LNCAP (cell line): ENCODE measurements at regions not wholly inside any gene's neighbourhood (a gene's known extent, or its start where the extent isn't known, plus 50 kb on each side); places are given as distances from the start of the nearest gene placed in this dataset.

ENCODE experiments used
- TF ChIP-seq, protein P1 (sequence below): fragments of 450-650 bp; IDR thresholded peaks from 2 replicates; pipeline ENCODE4 v1.5.1; 2017; ENCODE audit warnings: mild to moderate bottlenecking

DNA sequence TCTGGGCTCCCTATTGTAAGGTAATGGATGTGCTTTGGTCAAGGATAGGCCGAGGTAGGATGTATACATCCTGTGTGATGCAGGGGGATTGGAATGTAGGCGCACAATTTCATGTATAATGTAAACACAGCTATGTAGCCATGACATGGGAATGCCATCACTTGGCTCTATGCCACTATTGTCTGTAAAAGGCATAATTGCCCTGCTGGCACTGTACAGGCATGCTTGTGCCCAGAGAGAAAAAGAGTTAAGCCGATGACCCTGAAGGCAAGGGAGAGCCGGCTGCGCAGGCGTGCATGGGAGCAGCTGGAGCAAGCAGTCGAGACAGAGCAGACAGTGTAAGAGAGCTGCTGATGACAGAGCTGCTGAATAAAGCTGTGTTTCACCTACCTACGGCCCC is 212.5 kb upstream of the CPHXL start:
- TF ChIP-seq, protein P1, sequence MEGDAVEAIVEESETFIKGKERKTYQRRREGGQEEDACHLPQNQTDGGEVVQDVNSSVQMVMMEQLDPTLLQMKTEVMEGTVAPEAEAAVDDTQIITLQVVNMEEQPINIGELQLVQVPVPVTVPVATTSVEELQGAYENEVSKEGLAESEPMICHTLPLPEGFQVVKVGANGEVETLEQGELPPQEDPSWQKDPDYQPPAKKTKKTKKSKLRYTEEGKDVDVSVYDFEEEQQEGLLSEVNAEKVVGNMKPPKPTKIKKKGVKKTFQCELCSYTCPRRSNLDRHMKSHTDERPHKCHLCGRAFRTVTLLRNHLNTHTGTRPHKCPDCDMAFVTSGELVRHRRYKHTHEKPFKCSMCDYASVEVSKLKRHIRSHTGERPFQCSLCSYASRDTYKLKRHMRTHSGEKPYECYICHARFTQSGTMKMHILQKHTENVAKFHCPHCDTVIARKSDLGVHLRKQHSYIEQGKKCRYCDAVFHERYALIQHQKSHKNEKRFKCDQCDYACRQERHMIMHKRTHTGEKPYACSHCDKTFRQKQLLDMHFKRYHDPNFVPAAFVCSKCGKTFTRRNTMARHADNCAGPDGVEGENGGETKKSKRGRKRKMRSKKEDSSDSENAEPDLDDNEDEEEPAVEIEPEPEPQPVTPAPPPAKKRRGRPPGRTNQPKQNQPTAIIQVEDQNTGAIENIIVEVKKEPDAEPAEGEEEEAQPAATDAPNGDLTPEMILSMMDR, result no peak

DNA sequence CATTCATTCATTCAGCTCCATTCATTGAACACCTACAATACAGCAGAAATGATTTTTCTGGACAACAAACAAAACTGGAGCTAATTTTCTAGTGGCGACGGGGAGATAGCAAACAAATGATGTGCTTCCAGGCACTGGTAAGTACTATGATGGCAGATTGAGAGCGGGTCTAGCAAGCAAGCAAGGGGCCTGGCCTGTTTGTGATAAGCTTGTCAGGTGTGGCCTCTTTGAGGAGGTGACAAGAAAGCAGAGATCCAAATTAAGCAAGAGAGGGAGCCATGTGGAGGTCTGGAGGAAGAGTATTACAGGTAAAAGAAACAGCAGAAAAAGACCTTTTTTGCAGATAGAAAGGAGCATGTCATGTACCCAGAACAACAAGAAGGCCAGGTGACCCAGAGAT is 216.1 kb upstream of the CPHXL start:
- TF ChIP-seq, protein P1, result no peak

DNA sequence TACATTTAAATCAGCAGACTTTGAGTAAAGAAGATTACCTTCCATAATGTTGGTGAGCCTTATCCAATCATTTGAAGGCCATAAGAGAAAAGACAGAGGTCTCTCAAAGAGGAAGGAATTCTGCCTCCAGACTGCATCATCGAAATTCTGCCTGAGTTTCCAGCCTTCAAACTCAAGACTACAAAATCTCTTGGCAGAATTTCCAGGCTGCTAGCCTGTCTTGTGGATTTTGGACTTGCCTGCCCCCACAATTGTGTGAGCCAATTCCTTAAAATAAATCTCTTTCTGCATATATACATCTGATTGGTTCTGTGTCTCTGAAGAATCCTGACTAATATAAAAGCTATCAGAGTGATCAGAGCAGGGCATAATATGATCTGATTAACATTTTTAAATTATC is 216.6 kb upstream of the CPHXL start:
- TF ChIP-seq, protein P1, result no peak

DNA sequence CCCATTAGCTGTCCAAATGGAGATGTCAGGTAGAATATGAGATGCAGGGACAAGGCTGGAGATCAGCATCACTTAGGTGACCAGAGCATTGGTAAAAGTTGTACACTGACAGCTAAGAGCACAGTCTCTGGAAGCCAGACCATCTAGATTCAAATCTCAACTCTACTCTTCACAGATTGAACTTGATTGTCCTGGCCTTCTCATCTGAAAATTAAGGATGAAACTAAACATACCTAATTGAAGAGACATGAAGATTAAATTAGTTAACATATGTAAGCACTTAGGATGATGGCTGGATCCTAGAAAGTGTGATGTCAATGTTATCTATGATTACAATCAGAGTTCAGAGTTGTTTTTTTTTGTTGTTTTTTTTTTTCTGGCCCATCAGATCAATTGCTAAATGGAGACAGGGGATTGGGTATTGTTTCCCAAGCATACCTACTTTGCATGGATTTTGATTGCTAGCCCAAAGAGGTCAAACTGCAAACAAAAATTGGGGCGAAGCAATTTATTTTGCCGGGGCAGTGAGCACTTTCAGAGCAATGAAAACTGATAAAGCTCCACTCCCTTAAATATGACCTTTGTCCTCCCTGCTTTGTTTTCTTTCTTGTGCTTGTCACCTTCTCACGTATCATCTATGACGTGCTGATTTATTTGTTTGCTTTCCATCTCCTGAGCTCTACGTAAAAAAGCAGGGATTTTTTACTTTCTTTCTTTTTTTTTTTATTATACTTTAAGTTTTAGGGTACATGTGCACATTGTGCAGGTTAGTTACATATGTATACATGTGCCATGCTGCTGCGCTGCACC is 217.6 kb upstream of the CPHXL start:
- TF ChIP-seq, protein P1, result no peak

DNA sequence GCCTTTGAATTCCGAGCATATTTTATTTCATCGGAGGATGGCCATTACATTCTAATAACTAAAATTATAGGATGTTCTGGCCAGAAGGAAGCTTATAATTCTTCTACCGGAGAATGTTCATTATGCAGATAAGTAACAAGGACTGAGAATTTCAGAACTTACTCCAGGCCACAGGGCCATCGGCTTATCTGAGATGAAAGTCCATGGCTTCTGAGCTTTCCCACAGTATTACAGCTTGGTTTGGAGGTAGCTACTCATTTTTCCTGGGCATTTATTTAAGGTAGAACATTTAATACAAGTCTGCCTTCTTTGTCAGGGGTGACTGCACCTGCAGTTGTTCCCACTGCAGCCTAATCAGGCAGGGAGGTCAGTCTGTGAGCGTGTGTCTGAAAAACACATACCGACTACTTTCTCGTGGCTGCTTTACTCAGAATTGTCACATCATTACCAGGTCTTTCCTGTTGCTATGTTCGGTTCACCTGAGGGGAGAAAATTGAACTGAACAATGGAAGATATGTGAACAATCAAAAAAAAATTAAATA is 219.7 kb upstream of the CPHXL start:
- TF ChIP-seq, protein P1, result no peak

DNA sequence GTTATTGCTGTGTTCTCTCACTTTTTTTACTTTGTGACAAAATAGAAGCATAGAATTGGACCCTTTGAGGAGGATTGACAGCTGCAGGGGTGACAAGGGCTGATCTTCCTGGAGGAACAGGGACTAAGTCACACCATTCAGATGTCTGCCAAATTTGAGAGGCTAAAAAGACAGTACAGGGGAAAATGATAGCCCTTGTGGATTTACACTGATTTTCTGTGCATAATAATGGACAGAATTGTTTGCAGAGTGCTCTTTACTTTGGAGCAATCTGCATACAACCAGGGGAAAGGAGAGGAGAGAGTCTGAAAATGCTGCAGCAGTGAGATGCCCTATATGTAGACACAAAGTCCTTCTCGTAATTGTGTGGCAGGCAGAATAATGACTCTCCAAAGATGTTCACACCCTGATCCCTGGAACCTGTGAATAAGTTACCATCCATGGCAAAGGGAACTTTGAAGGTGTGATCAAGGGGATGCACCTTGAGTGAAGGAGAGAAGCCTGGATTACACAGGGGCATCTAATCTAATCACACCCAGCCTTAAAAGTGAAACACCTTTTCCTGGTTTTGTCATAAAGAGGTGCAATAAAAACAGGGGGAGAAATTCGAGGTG is 221.4 kb upstream of the CPHXL start:
- TF ChIP-seq, protein P1, result no peak

DNA sequence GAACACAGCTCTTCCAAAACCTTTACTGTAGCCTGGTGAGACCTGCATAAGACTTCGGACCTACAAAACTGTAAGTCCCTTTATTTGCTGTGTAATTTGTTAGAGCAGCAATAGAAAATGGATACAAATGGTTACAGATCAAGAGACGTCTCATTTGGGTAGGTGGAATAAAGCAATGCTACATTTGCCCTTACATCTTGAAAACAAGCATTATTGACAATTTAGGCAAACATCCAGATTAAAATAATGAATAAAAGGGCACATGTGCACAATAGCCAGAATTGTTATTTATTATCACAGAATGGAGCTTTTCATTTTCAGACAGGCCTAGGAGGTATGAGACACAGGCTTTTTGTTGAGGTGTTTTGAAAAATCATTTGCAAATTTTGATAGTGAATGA is 222.2 kb upstream of the CPHXL start:
- TF ChIP-seq, protein P1, result no peak
